Bronchial epithelial cell (primary cell): ENCODE measurements at regions not wholly inside any gene's neighbourhood (a gene's known extent, or its start where the extent isn't known, plus 50 kb on each side); places are given as distances from the start of the nearest gene placed in this dataset.
A peak's percentile ranks its signal among the peaks of the same experiment; 100 is the strongest.

Experiments used
- DNase-seq: peaks from one replicate; pipeline ENCODE4 v3.0.0-alpha.2; 2010; ENCODE audit warnings: low read depth
- FAIRE-seq: peaks from 2 replicates; lab custom pipeline; 2011; peaks lifted over from hg19 to GRCh38; lab: Jason Lieb, UNC
- H3K27me3 ChIP-seq: 2 replicates; pipeline ENCODE4 v1.5.1; 2011; ENCODE audit warnings: low read length; ENCODE audit not compliant: control insufficient read depth, insufficient read depth
- H3K36me3 ChIP-seq: 2 replicates; pipeline ENCODE4 v1.5.1; 2011; ENCODE audit warnings: low read length; ENCODE audit not compliant: control insufficient read depth, insufficient read depth
- H3K4me3 ChIP-seq: 2 replicates; pipeline ENCODE4 v1.5.1; 2011; ENCODE audit warnings: mild to moderate bottlenecking, low read depth, low read length, control low read depth
- CTCF ChIP-seq: IDR thresholded peaks from 2 replicates; pipeline ENCODE4 v1.5.1; 2011; ENCODE audit warnings: mild to moderate bottlenecking, moderate library complexity, low read length, control low read depth, inconsistent platforms; ENCODE audit not compliant: insufficient read depth, severe bottlenecking

- DNase-seq (no peak), FAIRE-seq (no peak)
- H3K27me3 ChIP-seq = no peaks in the 10 kb centered on the region
- H3K4me3 ChIP-seq = no peak overlapping the region
- H3K36me3 ChIP-seq = no peaks in the 10 kb centered on the region
- no peak for TF ChIP-seq CTCF
These were observed 114.0 kb downstream of the RAB18 start for GRCh38 chr10:27618036-27618615.

GRCh38 chr10:27618906-27619305, 114.8 kb downstream of the RAB18 start:
- Histone ChIP-seq H3K4me3 (no peak overlapping the region), H3K27me3 (no peaks in the 10 kb centered on the region), H3K36me3 (no peaks in the 10 kb centered on the region)
- TF ChIP-seq CTCF = no peak
- no peak for DNase-seq
- no peak for FAIRE-seq

GRCh38 chr10:27619329-27619728, 115.2 kb downstream of the RAB18 start:
- DNase-seq (no peak), FAIRE-seq (no peak)
- Histone ChIP-seq H3K4me3 (no peak overlapping the region), H3K36me3 (no peaks in the 10 kb centered on the region), H3K27me3 (no peaks in the 10 kb centered on the region)
- TF ChIP-seq CTCF = no peak

- TF ChIP-seq CTCF = no peak
- FAIRE-seq (no peak), DNase-seq (peak; percentile 53)
- Histone ChIP-seq H3K27me3 (no peaks in the 10 kb centered on the region), H3K36me3 (no peaks in the 10 kb centered on the region), H3K4me3 (no peak overlapping the region)
These were observed 116.6 kb downstream of the RAB18 start for GRCh38 chr10:27620430-27621397.

GRCh38 chr10:27621461-27621860, 117.4 kb downstream of the RAB18 start:
- TF ChIP-seq CTCF = no peak
- H3K4me3 ChIP-seq = no peak overlapping the region
- H3K27me3 ChIP-seq = no peaks in the 10 kb centered on the region

More at GRCh38 chr10:27621461-27621860, 117.4 kb downstream of the RAB18 start:
- FAIRE-seq (no peak), DNase-seq (no peak)
- no peaks in the 10 kb centered on the region for H3K36me3 ChIP-seq
